ENCODE measurements at regions not wholly inside any gene's neighbourhood (a gene's known extent, or its start where the extent isn't known, plus 50 kb on each side); places are given as distances from the start of the nearest gene placed in this dataset.

DNA sequence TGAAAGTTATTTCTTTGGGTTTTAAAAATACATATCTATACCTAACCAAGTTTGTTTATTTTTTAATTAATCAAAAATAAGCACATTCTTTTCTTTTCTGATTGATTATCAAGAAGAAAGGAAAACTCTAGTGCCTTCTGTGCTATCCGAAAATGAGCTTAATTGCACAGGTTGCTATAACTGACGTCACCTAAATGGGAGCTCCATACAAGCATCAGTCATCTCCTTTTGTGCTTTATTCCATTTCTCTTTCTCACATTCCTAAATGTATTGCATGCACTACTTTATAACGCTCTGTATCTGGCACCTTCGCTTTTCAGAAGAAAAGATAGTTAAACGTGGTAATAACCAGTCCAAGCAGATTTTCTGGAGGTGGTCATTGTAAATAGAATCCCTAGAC, 675.0 kb downstream of the STPG2 start:
- no peak for DNase-seq

DNA sequence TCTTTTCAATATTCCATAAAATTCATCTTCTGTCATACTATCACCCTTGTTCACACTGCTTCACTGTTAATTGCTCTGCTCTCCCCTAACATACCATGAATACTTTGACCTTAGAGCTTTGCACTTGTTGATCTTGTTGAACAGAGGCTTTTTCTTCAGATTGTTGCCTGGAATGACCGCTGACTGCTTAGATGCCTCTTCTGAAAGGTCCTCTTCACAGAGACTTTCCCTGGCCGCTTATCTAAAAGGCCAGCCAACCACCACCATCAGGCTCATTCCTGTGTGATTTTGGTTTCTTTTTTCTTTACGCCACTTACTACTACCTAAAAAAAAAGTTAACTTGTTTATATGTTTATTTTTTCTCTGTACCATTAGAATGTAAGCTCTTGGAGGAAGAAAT, 667.7 kb downstream of the STPG2 start:
- DNase-seq = no peak

DNA sequence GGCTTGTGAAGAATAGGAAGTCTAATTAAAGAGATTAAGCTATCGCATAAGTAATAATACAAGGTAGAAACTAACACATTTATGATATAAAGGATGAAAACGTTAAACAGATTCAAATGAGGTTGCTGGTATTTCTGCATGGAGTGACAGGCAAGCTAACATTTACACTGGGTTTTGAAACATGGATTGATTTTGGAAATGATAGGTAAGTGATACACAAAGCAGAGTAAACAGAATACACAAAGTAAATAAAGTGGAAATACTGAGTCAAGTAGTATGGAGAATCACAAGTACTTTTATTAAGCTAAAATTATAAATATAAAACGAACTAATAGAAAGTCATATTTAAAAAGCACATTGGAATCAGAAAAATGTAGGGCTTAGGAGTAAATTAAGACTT, 665.3 kb downstream of the STPG2 start:
- DNase-seq = no peak

DNA sequence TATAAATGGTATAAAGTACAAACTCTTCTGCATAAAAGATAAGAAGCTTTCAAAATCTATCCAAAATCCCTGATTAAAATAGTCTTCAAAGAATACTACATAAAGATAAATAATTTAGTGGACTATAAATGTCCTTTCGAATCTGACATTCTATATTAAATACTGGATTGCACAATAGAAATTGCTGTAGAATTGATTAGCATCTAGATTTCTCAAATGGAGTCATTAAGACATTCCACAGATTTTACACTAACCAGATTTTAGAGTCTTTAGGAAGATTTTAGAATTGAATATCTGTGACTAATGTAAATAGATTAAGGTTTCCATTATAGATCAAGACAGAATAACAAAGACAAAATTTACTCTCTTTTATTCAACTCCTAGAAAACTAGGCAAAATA, 663.9 kb downstream of the STPG2 start:
- DNase-seq = no peak

DNA sequence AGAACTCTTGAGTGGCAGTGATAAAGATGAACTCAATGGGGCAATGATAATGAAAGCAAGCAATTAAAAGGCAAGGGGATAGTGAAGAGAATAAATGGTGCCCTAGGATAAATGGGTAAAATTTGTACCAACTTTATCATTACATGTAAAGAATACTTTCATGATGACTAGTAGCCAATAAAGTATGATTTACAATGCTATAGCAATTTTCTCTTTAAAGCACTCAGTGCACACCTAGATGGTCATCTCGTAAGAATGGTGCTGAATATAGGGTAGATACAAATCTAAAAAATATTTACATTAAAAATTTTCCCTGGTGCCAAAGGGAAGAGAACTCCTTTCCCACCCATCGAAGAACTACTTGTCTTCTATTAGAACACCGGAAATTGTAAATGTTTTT, 651.4 kb downstream of the STPG2 start:
- no peak for DNase-seq

DNA sequence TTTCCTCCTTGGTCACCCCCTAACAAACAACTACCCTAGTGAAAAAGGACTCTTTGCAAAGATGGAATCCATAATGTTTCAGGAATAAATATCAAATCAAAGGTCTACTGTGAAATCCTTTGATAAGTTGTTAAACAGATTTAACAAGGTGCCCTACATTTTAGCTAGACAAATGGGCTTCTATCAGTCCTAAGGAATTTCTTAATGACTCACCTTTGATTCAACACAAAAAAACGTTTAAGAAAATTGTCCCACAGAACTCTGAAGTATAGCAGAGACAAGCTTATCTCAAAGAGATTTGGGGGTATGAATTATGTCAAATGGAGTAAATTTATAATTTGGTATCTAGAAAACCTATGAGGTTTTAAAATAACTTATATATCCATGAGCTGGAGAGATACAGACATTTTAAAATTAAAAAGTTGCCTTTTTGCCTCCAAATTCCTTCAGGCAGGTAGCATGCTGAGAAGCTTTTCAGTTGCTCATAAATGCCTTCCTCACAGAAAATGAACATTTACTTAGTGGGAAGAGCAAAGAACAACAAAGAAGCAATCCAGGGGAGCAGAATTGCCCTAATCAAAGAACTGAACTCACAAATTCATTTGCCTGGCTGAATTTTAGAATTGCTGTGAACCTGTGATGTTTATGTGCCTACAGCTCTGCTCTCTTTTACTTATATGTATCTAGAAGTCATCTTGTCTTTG, 649.3 kb downstream of the STPG2 start:
- no peak for DNase-seq

DNA sequence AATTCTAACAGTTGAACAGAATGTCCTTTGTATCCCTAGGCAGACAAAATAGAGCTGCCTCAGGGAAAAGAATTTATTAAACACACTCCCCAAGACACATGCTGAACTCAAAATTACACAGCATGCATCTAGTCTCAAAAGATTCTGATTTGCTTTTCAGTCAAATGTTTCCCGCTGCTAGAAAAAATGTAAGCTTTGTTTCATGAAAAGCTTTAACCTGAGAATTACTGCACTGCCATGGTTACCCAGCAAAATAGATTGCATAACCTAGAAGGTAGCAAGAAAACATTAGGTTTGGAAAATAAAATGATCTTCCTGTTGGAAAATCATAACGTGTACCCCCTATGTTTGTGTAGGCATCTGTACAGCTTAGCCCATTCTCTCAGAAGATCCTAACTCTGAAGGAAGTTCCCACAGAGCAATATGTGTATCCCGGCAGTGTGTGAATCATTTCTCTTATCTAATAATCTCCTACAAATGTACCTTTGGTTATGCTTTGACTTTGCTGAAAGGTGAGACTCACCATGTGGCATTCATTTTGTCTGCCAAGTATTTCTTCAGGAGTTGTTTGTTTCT, 646.9 kb downstream of the STPG2 start:
- DNase-seq = no peak

DNA sequence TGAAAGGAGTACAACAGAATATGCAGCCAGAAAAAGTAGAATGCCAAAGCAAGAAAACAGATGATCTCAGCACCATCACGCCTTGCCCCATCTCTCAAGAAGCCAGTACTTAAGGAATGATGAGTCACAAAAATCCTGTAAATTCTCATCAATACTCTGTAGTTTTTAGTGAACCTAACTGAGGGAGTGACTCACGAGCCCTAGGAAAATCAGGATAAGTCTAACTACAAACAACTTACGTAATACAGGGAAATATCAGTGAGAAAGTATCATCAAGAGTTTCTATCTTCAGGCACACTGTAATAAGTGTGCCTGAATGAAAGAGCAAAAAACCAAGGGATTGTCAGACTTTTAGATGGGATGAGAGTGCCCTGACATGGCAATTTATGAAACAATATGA, 644.4 kb downstream of the STPG2 start:
- no peak for DNase-seq

DNA sequence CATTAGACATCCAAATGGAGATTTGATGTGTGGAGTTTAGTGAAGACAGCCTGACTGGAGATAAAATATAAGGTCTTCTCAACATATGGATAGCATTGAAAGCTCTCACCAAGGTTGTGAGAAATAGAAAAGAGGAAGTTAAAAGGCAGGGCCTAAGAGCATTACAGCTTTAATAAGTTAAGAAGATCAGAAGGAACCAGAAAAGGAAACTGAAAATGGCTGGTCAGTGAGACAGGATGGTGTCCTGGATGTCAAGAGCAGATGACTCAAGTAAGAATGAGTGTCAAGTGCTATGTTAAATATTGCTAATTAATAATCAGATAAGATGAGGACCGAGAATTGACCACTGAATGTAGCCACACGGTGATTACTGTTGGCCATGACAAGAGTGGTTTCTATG, 642.9 kb downstream of the STPG2 start:
- no peak for DNase-seq

DNA sequence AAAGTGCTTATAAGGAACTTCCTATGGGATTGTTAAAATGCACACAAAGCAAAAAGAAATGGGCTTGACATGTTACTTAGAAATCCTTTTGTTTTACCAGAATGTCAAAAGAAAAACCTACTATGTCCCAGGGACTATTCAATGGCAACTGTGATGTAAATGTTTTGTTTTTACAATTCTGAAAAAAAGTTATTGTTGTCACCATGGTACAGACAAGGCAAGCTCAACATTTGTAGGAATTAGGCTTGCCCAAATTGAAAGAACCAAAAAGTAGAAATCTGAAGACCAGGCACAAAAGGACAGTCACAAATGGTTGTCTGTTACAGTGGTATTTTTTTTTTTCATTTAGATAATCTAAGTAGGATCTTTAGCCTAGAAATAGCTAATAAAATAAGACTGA, 638.6 kb downstream of the STPG2 start:
- no peak for DNase-seq

DNA sequence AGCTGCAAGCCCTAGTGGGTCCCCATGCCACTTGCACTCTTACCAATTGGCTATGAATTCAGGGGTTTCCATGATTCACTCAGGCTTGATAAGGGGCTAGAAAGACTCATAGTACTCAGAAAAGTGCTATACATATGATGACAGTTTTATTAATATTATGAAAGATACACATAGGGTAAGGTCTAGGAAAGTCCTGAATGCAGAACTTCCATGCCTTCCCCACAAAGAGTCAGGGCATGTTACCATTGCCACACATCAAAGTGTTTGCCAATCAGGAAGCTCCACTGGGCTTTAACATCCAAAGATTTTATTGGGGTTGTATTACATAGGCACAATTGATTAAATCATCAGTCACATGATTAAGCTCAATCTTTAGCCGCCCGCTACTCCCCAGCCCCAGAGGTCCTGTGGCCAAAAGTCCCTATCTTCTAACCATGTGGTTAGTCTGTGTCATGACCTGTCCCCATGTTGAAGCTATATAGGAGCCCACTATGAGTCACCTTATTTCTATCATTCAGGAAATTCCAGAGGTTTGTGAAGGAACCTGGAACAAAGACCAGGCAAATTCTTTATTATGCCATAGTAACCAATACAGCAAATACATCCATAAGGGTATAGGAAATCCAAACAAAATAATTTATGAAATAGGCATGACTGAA, 635.6 kb downstream of the STPG2 start:
- DNase-seq = no peak
